Pancreas (tissue), 10 donors: ENCODE measurements at regions not wholly inside any gene's neighbourhood (a gene's known extent, or its start where the extent isn't known, plus 50 kb on each side); places are given as distances from the start of the nearest gene placed in this dataset.
"Not testable (repeated sequence)": the region's sequence is repeated elsewhere in the genome, so short reads cannot be mapped to it uniquely, and the experiment has no call there.

ENCODE experiments used
- ATAC-seq, 4 donors: fragments of 200-7000 bp; cut with Tn5 transposase; one replicate each; pipeline versions ENCODE4 v1.8.0 to v1.9.1; 2020; ENCODE audit warnings: mild to moderate bottlenecking in 4 of 4, moderate library complexity in 4 of 4
- DNase-seq, 6 donors: peaks; one replicate each; pipeline ENCODE4 v3.0.0-alpha.2; 2020
- FAIRE-seq: peaks from 2 replicates; lab custom pipeline; 2012; peaks lifted over from hg19 to GRCh38; lab: Jason Lieb, UNC
- H3K27ac ChIP-seq, 4 donors: fragments of 200-600 bp; sonication (generic); 1 replicate in 3 of 4; 2 replicates in 1 of 4; pipeline versions ENCODE4 v1.5.0 to v1.8.0; 2020
- H3K27me3 ChIP-seq, 4 donors: fragments of 200-600 bp; one replicate each; pipeline ENCODE4 v1.8.0; 2021
- H3K36me3 ChIP-seq, 3 donors: fragments of 200-600 bp; sonication (generic) in 1 of 3; one replicate each; pipeline versions ENCODE4 v1.5.0 to v1.8.0; 2020 to 2021
- H3K4me1 ChIP-seq, 3 donors: fragments of 200-600 bp; one replicate each; pipeline ENCODE4 v1.8.0; 2021
- H3K4me3 ChIP-seq, 4 donors: fragments of 200-600 bp; sonication (generic) in 2 of 4; one replicate each; pipeline versions ENCODE4 v1.5.0 to v1.8.0; 2020 to 2021
- H3K9me3 ChIP-seq, 4 donors: fragments of 200-600 bp; one replicate each; pipeline ENCODE4 v1.8.0; 2021
- CTCF ChIP-seq, 4 donors: fragments of 200-600 bp; sonication (generic) in 3 of 4; IDR thresholded peaks; one replicate each; pipeline versions ENCODE4 v1.5.0 to v1.8.0; 2021; ENCODE audit warnings: antibody characterized with exemption in 4 of 4
- WGBS, 2 donors: extraction: QIAGEN DNeasy Blood & Tissue Kit; methylation state at CpG; one replicate each; pipeline ENCODE4 v1.1.7; 2013; 5-methylcytosine and 5-hydroxymethylcytosine counted together
- intact Hi-C, 3 donors: fragments of 100-400 bp; cut with DNase I; formaldehyde crosslinking; loops; one replicate each; pipeline versions ENCODE4 v1.11.1 to v1.14.2; 2022
- donor health status: healthy with polysubstance abuse.
- donor health status: DM: no; HTN: no; CAD: no; lungs with moderate emphysema.
- donor health status: DM: no; HTN: no; CAD: no.
- donor health status: control.
- donor health status: control.
- donor health status: Bipolar disorder and iron deficiency.
- donor health status: DM: yes; HTN: yes; CAD: no.
- donor health status: DM: no; HTN: no; CAD: no.
- donor health status: DM: no; HTN: no; CAD: no.
- donor health status: DM: yes; HTN: yes; CAD: no.

DNA sequence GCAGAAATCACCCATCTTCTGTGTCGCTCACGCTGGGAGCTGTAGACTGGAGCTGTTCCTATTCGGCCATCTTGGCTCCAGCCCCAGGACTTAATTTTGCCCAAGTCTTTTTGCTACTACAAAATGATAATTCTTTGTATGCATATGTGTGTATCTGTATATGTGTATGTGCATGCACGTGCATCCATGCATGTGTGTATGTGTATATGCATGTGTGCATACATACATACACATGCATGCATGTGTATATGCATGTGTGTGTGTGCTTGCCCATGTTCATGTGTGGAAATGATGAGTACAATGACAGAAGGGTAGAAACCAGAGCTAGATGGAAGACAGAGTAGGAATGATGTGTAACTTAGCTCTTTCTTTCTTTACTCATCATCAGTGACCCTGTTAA is 497.9 kb upstream of the SPRED2 start:
- no peaks in the 10 kb centered on the region for H3K9me3 ChIP-seq
- H3K27ac ChIP-seq, result no peak overlapping the region
- intact Hi-C loops, result no loop called here
- no peaks in the 10 kb centered on the region for H3K36me3 ChIP-seq
- no peak for TF ChIP-seq CTCF (IDR thresholded peaks at IDR 0.05)
- H3K27me3 ChIP-seq, result no peaks in the 10 kb centered on the region
- WGBS, 2 donors, result 89 to 96% methylated on average over 4 of the region's 4 CpGs
- no peak overlapping the region for H3K4me3 ChIP-seq
- FAIRE-seq (no peak), ATAC-seq (no peak), DNase-seq (no peak)
- no peaks in the 10 kb centered on the region for H3K4me1 ChIP-seq

DNA sequence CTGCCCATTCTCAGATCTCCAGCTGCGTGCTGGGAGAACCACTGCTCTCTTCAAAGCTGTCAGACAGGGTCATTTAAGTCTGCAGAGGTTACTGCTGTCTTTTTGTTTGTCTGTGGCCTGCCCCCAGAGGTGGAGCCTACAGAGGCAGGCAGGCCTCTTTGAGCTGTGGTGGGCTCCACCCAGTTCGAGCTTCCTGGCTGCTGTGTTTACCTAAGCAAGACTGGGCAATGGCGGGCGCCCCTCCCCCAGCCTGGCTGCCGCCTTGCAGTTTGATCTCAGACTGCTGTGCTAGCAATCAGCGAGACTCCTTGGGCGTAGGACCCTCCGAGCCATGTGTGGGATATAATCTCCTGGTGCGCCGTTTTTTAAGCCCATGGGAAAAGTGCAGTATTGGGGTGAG is 497.3 kb upstream of the SPRED2 start:
- H3K36me3 ChIP-seq, H3K4me3 ChIP-seq, H3K9me3 ChIP-seq, H3K27me3 ChIP-seq, ATAC-seq, H3K4me1 ChIP-seq, intact Hi-C loops, FAIRE-seq, H3K27ac ChIP-seq: not testable (repeated sequence)
- peak in 1 of 6 donors; percentile 21 for DNase-seq
- 69 to 83% methylated on average over 5 to 10 of the region's 10 CpGs for WGBS, 2 donors

- Histone ChIP-seq H3K9me3 (no peaks in the 10 kb centered on the region), H3K36me3 (no peaks in the 10 kb centered on the region), H3K4me1 (peaks cover 0 to 12% (median 0%) of the 10 kb centered on the region in 3 donors), H3K4me3 (no peak overlapping the region), H3K27ac (peak overlapping the region in 3 of 4 donors; percentile 8 to 55 (median 33)), H3K27me3 (no peaks in the 10 kb centered on the region)
- ATAC-seq (peak; percentile 85 to 98 (median 94)), DNase-seq (peak in 3 of 6 donors; percentile 23 to 56 (median 56)), FAIRE-seq (no peak)
- TF ChIP-seq CTCF (IDR thresholded peaks at IDR 0.05), result no peak
- intact Hi-C loops, result no loop called here
- 7 to 19% methylated on average over 4 of the region's 4 CpGs for WGBS, 2 donors
These were observed 490.4 kb upstream of the SPRED2 start for GRCh38 chr2:65922794-65923193.

DNA sequence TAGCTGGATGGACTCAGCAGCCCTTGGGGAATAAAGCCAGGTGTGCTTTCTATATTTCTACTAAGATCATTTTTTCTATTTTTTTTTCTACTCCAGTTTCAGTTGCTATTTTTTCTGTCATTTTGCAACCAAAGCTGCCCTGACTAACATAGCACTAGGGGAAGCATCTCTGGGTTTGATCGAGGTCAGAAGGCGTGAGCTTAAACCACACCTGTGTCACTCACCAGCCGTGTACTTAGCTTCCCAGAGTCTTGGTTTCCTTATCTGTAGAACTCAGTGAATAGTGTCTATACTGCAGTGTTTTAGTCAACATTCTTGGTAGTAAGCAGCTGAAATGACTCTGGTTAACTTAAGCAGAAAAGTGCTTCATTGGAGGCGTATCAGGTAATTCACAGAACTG is 489.6 kb upstream of the SPRED2 start:
- intact Hi-C loops, result no loop called here
- no peak for FAIRE-seq
- H3K4me1 ChIP-seq, result peaks cover 0 to 12% (median 0%) of the 10 kb centered on the region in 3 donors
- no peak overlapping the region for H3K27ac ChIP-seq
- no peak for ATAC-seq
- no peak overlapping the region for H3K4me3 ChIP-seq
- H3K36me3 ChIP-seq, result no peaks in the 10 kb centered on the region
- DNase-seq, result no peak
- H3K27me3 ChIP-seq, result no peaks in the 10 kb centered on the region
- no peak for TF ChIP-seq CTCF (IDR thresholded peaks at IDR 0.05)
- H3K9me3 ChIP-seq, result no peaks in the 10 kb centered on the region
- 62 to 63% methylated on average over 4 of the region's 4 CpGs for WGBS, 2 donors

GRCh38 chr2:65921116-65921515 is 488.7 kb upstream of the SPRED2 start:
- no peak for FAIRE-seq
- DNase-seq, result no peak
- Histone ChIP-seq H3K4me3 (no peak overlapping the region), H3K27me3 (no peaks in the 10 kb centered on the region), H3K27ac (no peak overlapping the region), H3K9me3 (no peaks in the 10 kb centered on the region), H3K36me3 (no peaks in the 10 kb centered on the region), H3K4me1 (peaks cover 0 to 12% (median 0%) of the 10 kb centered on the region in 3 donors)
- no peak for ATAC-seq
- TF ChIP-seq CTCF (IDR thresholded peaks at IDR 0.05), result no peak
- intact Hi-C loops, result no loop called here
